OCI-LY1 (cell line): ENCODE measurements at regions not wholly inside any gene's neighbourhood (a gene's known extent, or its start where the extent isn't known, plus 50 kb on each side); places are given as distances from the start of the nearest gene placed in this dataset.

Experiments used
- H2AFZ ChIP-seq: fragments of 200-600 bp; sonication (generic), shearing (Covaris generic); 2 replicates; pipeline ENCODE4 v1.6.0; 2014; ENCODE audit warnings: antibody characterized with exemption, mild to moderate bottlenecking, low read length
- H3F3A ChIP-seq: fragments of 200-600 bp; sonication (generic), shearing (Covaris generic); 2 replicates; pipeline ENCODE4 v1.6.0; 2014; ENCODE audit warnings: mild to moderate bottlenecking, antibody characterized with exemption, low read length, moderate library complexity; ENCODE audit not compliant: insufficient read depth
- H3K27ac ChIP-seq: fragments of 200-600 bp; sonication (generic); 2 replicates; pipeline ENCODE4 v1.5.1; 2014; ENCODE audit warnings: low read length, mixed run types, mild to moderate bottlenecking, low read depth; ENCODE audit not compliant: poor library complexity, severe bottlenecking
- H3K27me3 ChIP-seq: fragments of 200-600 bp; sonication (generic); 2 replicates; pipeline ENCODE4 v1.6.0; 2014; ENCODE audit warnings: antibody characterized with exemption, mild to moderate bottlenecking, low read length, moderate library complexity; ENCODE audit not compliant: insufficient read depth
- H3K36me3 ChIP-seq: fragments of 200-600 bp; sonication (generic); 2 replicates; pipeline ENCODE4 v1.6.1; 2014; ENCODE audit warnings: mild to moderate bottlenecking, antibody characterized with exemption, low read length, moderate library complexity, mixed read lengths; ENCODE audit not compliant: insufficient read depth
- H3K4me1 ChIP-seq: fragments of 200-600 bp; sonication (generic); 2 replicates; pipeline ENCODE4 v1.5.1; 2014; ENCODE audit warnings: mild to moderate bottlenecking, low read length, moderate library complexity; ENCODE audit not compliant: insufficient read depth, severe bottlenecking
- H3K4me2 ChIP-seq: fragments of 200-600 bp; sonication (generic), shearing (Covaris generic); 2 replicates; pipeline ENCODE4 v1.6.1; 2014; ENCODE audit warnings: low read length
- H3K4me3 ChIP-seq: fragments of 200-600 bp; sonication (generic); 2 replicates; pipeline ENCODE4 v1.5.1; 2014; ENCODE audit warnings: low read length, low read depth, mild to moderate bottlenecking, mixed read lengths; ENCODE audit not compliant: poor library complexity, severe bottlenecking
- H3K79me2 ChIP-seq: fragments of 200-600 bp; shearing (Covaris generic); 2 replicates; pipeline ENCODE4 v1.6.1; 2016; ENCODE audit warnings: mixed run types, low read length, mixed read lengths; ENCODE audit not compliant: insufficient read depth
- H3K9ac ChIP-seq: fragments of 200-600 bp; sonication (generic), shearing (Covaris generic); 2 replicates; pipeline ENCODE4 v1.6.1; 2014; ENCODE audit warnings: mild to moderate bottlenecking, low read length, mixed read lengths
- H3K9me2 ChIP-seq: fragments of 200-600 bp; sonication (generic), shearing (Covaris generic); 2 replicates; pipeline ENCODE4 v1.6.1; 2014; ENCODE audit warnings: low read depth, mild to moderate bottlenecking, low read length, mixed read lengths
- H3K9me3 ChIP-seq: fragments of 200-600 bp; shearing (Covaris generic); 2 replicates; pipeline ENCODE4 v1.6.1; 2014; ENCODE audit warnings: low read length, mixed read lengths
- H4K20me1 ChIP-seq: fragments of 200-600 bp; sonication (generic), shearing (Covaris generic); 2 replicates; pipeline ENCODE4 v1.6.0; 2016; ENCODE audit warnings: mild to moderate bottlenecking, low read length; ENCODE audit not compliant: insufficient read depth
- EZH2 ChIP-seq: fragments of 200-600 bp; sonication (generic), shearing (Covaris generic); IDR thresholded peaks from 2 replicates; pipeline ENCODE4 v1.8.0; 2017; ENCODE audit warnings: borderline replicate concordance, mixed run types, mild to moderate bottlenecking, antibody characterized with exemption, low read length, moderate library complexity, mixed read lengths
- TF ChIP-seq, protein P1 (sequence below): fragments of 200-600 bp; sonication (generic), shearing (Covaris generic); IDR thresholded peaks from 2 replicates; pipeline ENCODE4 v1.5.1; 2017; ENCODE audit warnings: mild to moderate bottlenecking, antibody characterized with exemption, low read length, moderate library complexity, mixed read lengths

DNA sequence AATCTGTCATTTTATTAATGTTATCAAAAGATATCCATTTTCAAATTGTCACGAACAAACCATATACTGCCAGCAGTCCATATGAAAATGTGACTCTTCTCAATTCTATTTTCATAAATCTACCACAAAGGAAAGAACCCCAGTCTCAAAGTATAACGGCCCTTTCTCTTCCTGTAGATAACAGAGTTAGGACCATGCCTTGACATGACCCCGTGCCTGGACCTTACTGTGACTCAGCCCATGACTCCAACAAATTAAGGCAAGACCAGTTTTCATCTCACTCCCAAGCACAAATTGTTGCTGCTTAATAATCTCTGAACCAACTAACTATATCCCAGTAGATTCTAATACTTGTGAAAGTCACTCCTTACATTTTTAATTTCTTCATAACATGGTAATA lies 124.4 kb upstream of the NFIA start:
- Histone ChIP-seq H3K4me2 (no peak overlapping the region), H3K4me1 (no peaks in the 10 kb centered on the region), H3F3A (no peaks in the 10 kb centered on the region), H3K9me3 (no peaks in the 10 kb centered on the region), H3K36me3 (no peaks in the 10 kb centered on the region), H3K4me3 (no peak overlapping the region), H3K27ac (no peak overlapping the region), H3K9me2 (no peaks in the 10 kb centered on the region), H3K79me2 (no peaks in the 10 kb centered on the region), H2AFZ (no peak overlapping the region), H4K20me1 (no peaks in the 10 kb centered on the region), H3K27me3 (no peaks in the 10 kb centered on the region), H3K9ac (no peak overlapping the region)
- no peak for TF ChIP-seq EZH2
- TF ChIP-seq, protein P1, sequence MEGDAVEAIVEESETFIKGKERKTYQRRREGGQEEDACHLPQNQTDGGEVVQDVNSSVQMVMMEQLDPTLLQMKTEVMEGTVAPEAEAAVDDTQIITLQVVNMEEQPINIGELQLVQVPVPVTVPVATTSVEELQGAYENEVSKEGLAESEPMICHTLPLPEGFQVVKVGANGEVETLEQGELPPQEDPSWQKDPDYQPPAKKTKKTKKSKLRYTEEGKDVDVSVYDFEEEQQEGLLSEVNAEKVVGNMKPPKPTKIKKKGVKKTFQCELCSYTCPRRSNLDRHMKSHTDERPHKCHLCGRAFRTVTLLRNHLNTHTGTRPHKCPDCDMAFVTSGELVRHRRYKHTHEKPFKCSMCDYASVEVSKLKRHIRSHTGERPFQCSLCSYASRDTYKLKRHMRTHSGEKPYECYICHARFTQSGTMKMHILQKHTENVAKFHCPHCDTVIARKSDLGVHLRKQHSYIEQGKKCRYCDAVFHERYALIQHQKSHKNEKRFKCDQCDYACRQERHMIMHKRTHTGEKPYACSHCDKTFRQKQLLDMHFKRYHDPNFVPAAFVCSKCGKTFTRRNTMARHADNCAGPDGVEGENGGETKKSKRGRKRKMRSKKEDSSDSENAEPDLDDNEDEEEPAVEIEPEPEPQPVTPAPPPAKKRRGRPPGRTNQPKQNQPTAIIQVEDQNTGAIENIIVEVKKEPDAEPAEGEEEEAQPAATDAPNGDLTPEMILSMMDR: no peak

DNA sequence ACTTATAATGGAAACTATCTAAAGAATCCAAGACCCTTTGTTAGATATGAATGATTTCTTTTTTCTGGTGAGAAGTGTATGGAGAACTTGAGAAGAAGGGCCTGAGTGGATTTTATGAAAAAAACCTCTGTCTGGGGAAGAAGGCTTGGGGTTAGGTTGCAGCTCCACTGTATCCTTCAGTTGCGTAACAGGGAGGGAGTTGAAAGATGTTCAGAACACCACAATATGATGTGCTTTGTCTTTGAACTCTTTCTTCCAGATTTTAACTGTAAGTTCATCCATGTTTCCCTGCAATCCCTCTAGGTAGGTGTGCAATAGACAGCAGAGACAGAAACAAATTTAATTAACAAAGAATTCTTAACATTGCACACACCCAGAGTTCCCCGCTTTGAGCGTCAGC lies 125.8 kb upstream of the NFIA start:
- no peaks in the 10 kb centered on the region for H3K4me1 ChIP-seq

DNA sequence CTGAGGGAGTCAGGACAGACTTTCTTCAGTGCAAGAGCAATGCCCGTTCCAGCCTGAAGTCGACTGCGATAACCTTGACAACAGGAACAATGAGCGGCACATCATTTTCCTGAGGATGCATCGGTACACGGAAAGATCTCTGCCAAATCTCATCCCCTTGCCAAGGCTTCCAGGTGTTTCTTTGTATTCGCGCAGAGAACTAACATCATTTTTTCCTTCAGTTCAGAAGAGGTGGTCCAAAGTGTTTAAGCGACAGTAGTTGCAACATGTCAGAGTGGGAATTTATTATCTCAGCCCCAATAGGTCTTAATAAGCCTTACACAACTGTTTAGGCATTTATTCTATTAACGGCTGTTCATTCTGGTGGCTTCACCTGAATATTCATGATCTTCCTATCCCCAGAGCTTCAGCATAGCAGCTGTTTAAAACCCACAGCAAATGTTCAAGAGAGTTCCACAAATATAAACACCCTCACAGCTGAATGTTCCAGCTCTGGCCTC lies 129.7 kb upstream of the NFIA start:
- Histone ChIP-seq H3K4me1 (no peaks in the 10 kb centered on the region), H3K36me3 (no peaks in the 10 kb centered on the region), H3K27ac (no peak overlapping the region), H3K9me3 (no peaks in the 10 kb centered on the region), H3K79me2 (no peaks in the 10 kb centered on the region), H3K9ac (no peak overlapping the region), H3K27me3 (no peaks in the 10 kb centered on the region), H3K4me2 (no peak overlapping the region), H3F3A (no peaks in the 10 kb centered on the region), H4K20me1 (no peaks in the 10 kb centered on the region), H3K4me3 (no peak overlapping the region), H3K9me2 (no peaks in the 10 kb centered on the region), H2AFZ (no peak overlapping the region)
- TF ChIP-seq, protein P1: no peak
- TF ChIP-seq EZH2: no peak

More for the DNA sequence above, 125.8 kb upstream of the NFIA start:
- Histone ChIP-seq H3K9ac (no peak overlapping the region), H3K9me3 (no peaks in the 10 kb centered on the region), H2AFZ (no peak overlapping the region), H3K36me3 (no peaks in the 10 kb centered on the region), H4K20me1 (no peaks in the 10 kb centered on the region), H3F3A (no peaks in the 10 kb centered on the region), H3K9me2 (no peaks in the 10 kb centered on the region), H3K4me3 (no peak overlapping the region), H3K27ac (no peak overlapping the region), H3K27me3 (no peaks in the 10 kb centered on the region), H3K79me2 (no peaks in the 10 kb centered on the region), H3K4me2 (no peak overlapping the region)
- no peak for TF ChIP-seq EZH2
- TF ChIP-seq, protein P1: no peak
